NCI-H524 treated with DMSO at 0.1 percent for 48 hours (cell line): ENCODE measurements at regions not wholly inside any gene's neighbourhood (a gene's known extent, or its start where the extent isn't known, plus 50 kb on each side); places are given as distances from the start of the nearest gene placed in this dataset.
"Not testable (repeated sequence)": the region's sequence is repeated elsewhere in the genome, so short reads cannot be mapped to it uniquely, and the experiment has no call there.

Experiments used
- DNase-seq: peaks from one replicate; lab custom pipeline; 2025; lab: John Stamatoyannopoulos, UW

- DNase-seq: no peak
Measured at GRCh38 chr9:85487872-85488271, 253.9 kb downstream of the AGTPBP1 start.

- no peak for DNase-seq
Measured at GRCh38 chr9:85484235-85484634, 257.5 kb downstream of the AGTPBP1 start.

GRCh38 chr9:85483208-85483607, 258.5 kb downstream of the AGTPBP1 start:
- DNase-seq: no peak

- no peak for DNase-seq
Measured at GRCh38 chr9:85479305-85479704, 262.4 kb downstream of the AGTPBP1 start.

- no peak for DNase-seq
Measured at GRCh38 chr9:85478847-85479246, 262.9 kb downstream of the AGTPBP1 start.

GRCh38 chr9:85474896-85475295, 266.9 kb downstream of the AGTPBP1 start:
- not testable (repeated sequence) for DNase-seq

- no peak for DNase-seq
Measured at GRCh38 chr9:85471791-85472190, 270.0 kb downstream of the AGTPBP1 start.

GRCh38 chr9:85469041-85469440, 272.7 kb downstream of the AGTPBP1 start:
- DNase-seq: no peak

- no peak for DNase-seq
Measured at GRCh38 chr9:85466834-85467233, 274.9 kb downstream of the AGTPBP1 start.

GRCh38 chr9:85458114-85458864, 283.5 kb downstream of the AGTPBP1 start:
- DNase-seq: not testable (repeated sequence)

- no peak for DNase-seq
Measured at GRCh38 chr9:85453850-85454249, 287.9 kb downstream of the AGTPBP1 start.

GRCh38 chr9:85452841-85453240, 288.9 kb downstream of the AGTPBP1 start:
- DNase-seq: no peak

- no peak for DNase-seq
Measured at GRCh38 chr9:85451680-85452079, 290.1 kb downstream of the AGTPBP1 start.

- DNase-seq: no peak
Measured at GRCh38 chr9:85445887-85446286, 295.9 kb downstream of the AGTPBP1 start.

- DNase-seq: no peak
Measured at GRCh38 chr9:85444243-85444642, 297.5 kb downstream of the AGTPBP1 start.

- DNase-seq: no peak
Measured at GRCh38 chr9:85443190-85443598, 298.6 kb downstream of the AGTPBP1 start.

GRCh38 chr9:85439791-85440190, 302.0 kb downstream of the AGTPBP1 start:
- no peak for DNase-seq

GRCh38 chr9:85433956-85434355, 307.8 kb downstream of the AGTPBP1 start:
- DNase-seq: not testable (repeated sequence)

- DNase-seq: not testable (repeated sequence)
Measured at GRCh38 chr9:85433551-85433950, 308.2 kb downstream of the AGTPBP1 start.

- DNase-seq: no peak
Measured at GRCh38 chr9:85433046-85433445, 308.7 kb downstream of the AGTPBP1 start.

GRCh38 chr9:85432599-85432998, 309.2 kb downstream of the AGTPBP1 start:
- DNase-seq: no peak

GRCh38 chr9:85431339-85432102, 310.2 kb downstream of the AGTPBP1 start:
- no peak for DNase-seq

- no peak for DNase-seq
Measured at GRCh38 chr9:85430659-85431338, 311.0 kb downstream of the AGTPBP1 start.
